A673 (cell line): ENCODE measurements at regions not wholly inside any gene's neighbourhood (a gene's known extent, or its start where the extent isn't known, plus 50 kb on each side); places are given as distances from the start of the nearest gene placed in this dataset.

Source experiments
- BruUV-seq: library from RNA; stranded (reverse); fragments of 400-500 nt; replicated peaks from 2 replicates; lab custom pipeline; 2021; lab: Mats Ljungman, UMichigan
- CTCF ChIA-PET: fragments of 300-600 bp; sonication (Branson Sonifier 250); formaldehyde crosslinking; loops from one replicate; lab custom pipeline; 2022; ENCODE audit warnings: antibody characterized with exemption; lab: Charles Lee
- POLR2A ChIA-PET: fragments of 300-600 bp; sonication (Branson Sonifier 250); formaldehyde crosslinking; loops from one replicate; lab custom pipeline; 2022; ENCODE audit warnings: antibody characterized with exemption; ENCODE audit not compliant: low non-redundant PET; lab: Charles Lee
- DNase-seq: peaks from one replicate; pipeline ENCODE4 v3.0.0-alpha.2; 2015; ENCODE audit warnings: low spot score
- H3K27ac ChIP-seq: fragments of 200-600 bp; sonication (generic); 2 replicates; pipeline ENCODE4 v1.5.1; 2016; ENCODE audit warnings: mixed run types, low read depth, mild to moderate bottlenecking, mixed read lengths, antibody characterized with exemption, low read length; ENCODE audit not compliant: poor library complexity, severe bottlenecking
- H3K27me3 ChIP-seq: fragments of 200-600 bp; sonication (generic); replicated peaks from 2 replicates; pipeline ENCODE4 v1.6.1; 2017; ENCODE audit warnings: mixed run types, low read depth, mild to moderate bottlenecking, mixed read lengths, antibody characterized with exemption, low read length; ENCODE audit not compliant: insufficient read depth, poor library complexity
- H3K36me3 ChIP-seq: fragments of 200-600 bp; sonication (generic); 2 replicates; pipeline ENCODE4 v1.6.1; 2016; ENCODE audit warnings: mixed run types, mild to moderate bottlenecking, mixed read lengths, antibody characterized with exemption, low read length; ENCODE audit not compliant: insufficient read depth, poor library complexity, severe bottlenecking
- H3K4me1 ChIP-seq: fragments of 200-600 bp; sonication (generic); 2 replicates; pipeline ENCODE4 v1.6.1; 2017; ENCODE audit warnings: mixed run types, mild to moderate bottlenecking, mixed read lengths, antibody characterized with exemption, low read length; ENCODE audit not compliant: insufficient read depth, poor library complexity, severe bottlenecking
- H3K4me3 ChIP-seq: fragments of 200-600 bp; sonication (generic); 2 replicates; pipeline ENCODE4 v1.5.1; 2016; ENCODE audit warnings: low read depth, mixed run types, mild to moderate bottlenecking, mixed read lengths, low read length; ENCODE audit not compliant: poor library complexity, severe bottlenecking
- H3K9me3 ChIP-seq: fragments of 200-600 bp; sonication (generic); 2 replicates; pipeline ENCODE4 v1.6.1; 2016; ENCODE audit warnings: mixed run types, low read depth, mild to moderate bottlenecking, mixed read lengths, antibody characterized with exemption, low read length; ENCODE audit not compliant: poor library complexity, severe bottlenecking
- EZH2 ChIP-seq: fragments of 200-600 bp; sonication (generic); IDR thresholded peaks from 2 replicates; pipeline ENCODE4 v1.6.1; 2017; ENCODE audit warnings: borderline replicate concordance, low read depth, mild to moderate bottlenecking, mixed read lengths, antibody characterized with exemption, low read length; ENCODE audit not compliant: poor library complexity, severe bottlenecking
- intact Hi-C: fragments of 100-400 bp; cut with micrococcal nuclease; formaldehyde crosslinking; loops from one replicate; pipeline ENCODE4 v1.10.0; 2022; ENCODE audit not compliant: unreplicated experiment
- TF ChIP-seq, protein P1 (sequence below): fragments of 300-800, 200-600 bp; sonication (generic); conservative IDR thresholded peaks from 2 replicates; pipeline ENCODE4 v1.5.1; 2017; ENCODE audit warnings: low read depth, mild to moderate bottlenecking, antibody characterized with exemption, low read length, moderate library complexity, mixed read lengths

- POLR2A ChIA-PET = no interaction called here
- no peaks in the 10 kb centered on the region for H3K4me1 ChIP-seq
- no peak overlapping the region for H3K27ac ChIP-seq
- H3K27me3 ChIP-seq = no peaks in the 10 kb centered on the region
- CTCF ChIA-PET = no interaction called here
- no peaks in the 10 kb centered on the region for H3K9me3 ChIP-seq
- no peak overlapping the region for H3K4me3 ChIP-seq
- no peaks in the 10 kb centered on the region for H3K36me3 ChIP-seq
- intact Hi-C loops = no loop called here
- BruUV-seq = no TSS peak
- DNase-seq = no peak
- TF ChIP-seq EZH2 = no peak
- TF ChIP-seq, protein P1, sequence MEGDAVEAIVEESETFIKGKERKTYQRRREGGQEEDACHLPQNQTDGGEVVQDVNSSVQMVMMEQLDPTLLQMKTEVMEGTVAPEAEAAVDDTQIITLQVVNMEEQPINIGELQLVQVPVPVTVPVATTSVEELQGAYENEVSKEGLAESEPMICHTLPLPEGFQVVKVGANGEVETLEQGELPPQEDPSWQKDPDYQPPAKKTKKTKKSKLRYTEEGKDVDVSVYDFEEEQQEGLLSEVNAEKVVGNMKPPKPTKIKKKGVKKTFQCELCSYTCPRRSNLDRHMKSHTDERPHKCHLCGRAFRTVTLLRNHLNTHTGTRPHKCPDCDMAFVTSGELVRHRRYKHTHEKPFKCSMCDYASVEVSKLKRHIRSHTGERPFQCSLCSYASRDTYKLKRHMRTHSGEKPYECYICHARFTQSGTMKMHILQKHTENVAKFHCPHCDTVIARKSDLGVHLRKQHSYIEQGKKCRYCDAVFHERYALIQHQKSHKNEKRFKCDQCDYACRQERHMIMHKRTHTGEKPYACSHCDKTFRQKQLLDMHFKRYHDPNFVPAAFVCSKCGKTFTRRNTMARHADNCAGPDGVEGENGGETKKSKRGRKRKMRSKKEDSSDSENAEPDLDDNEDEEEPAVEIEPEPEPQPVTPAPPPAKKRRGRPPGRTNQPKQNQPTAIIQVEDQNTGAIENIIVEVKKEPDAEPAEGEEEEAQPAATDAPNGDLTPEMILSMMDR = no peak
These were observed 677.9 kb downstream of the DTWD2 start for GRCh38 chr5:118310401-118310800.

GRCh38 chr5:118303296-118303695, 685.1 kb downstream of the DTWD2 start:
- H3K9me3 ChIP-seq = no peaks in the 10 kb centered on the region
- no peak for DNase-seq
- H3K36me3 ChIP-seq = no peaks in the 10 kb centered on the region
- POLR2A ChIA-PET = no interaction called here
- no peak overlapping the region for H3K4me3 ChIP-seq
- no peak overlapping the region for H3K27ac ChIP-seq
- intact Hi-C loops = no loop called here
- CTCF ChIA-PET = no interaction called here
- TF ChIP-seq, protein P1 = no peak
- no peak for TF ChIP-seq EZH2
- BruUV-seq = no TSS peak
- no peaks in the 10 kb centered on the region for H3K27me3 ChIP-seq
- H3K4me1 ChIP-seq = no peaks in the 10 kb centered on the region

DNA sequence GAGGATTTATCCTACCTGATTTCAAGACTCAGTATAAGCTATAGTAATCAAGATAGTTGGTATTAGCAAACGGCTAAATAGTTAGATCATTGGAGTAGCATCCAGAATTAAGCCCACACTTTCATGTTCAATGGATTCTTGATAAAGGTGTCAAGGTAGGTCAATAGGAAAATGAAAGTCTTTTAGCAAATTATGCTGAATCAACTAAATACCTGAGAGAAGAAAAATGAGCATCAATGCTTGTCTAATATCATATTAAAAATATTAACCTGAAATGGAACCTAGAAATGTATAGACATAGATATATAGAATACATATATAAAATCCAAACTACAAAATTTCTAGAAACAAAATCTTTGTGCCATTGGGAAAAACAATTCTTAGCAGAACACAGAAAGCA, 685.6 kb downstream of the DTWD2 start:
- Histone ChIP-seq H3K4me3 (no peak overlapping the region), H3K36me3 (no peaks in the 10 kb centered on the region), H3K27ac (no peak overlapping the region), H3K27me3 (no peaks in the 10 kb centered on the region), H3K9me3 (no peaks in the 10 kb centered on the region), H3K4me1 (no peaks in the 10 kb centered on the region)
- no peak for DNase-seq
- intact Hi-C loops = no loop called here
- no TSS peak for BruUV-seq
- ChIA-PET POLR2A (no interaction called here), CTCF (no interaction called here)
- TF ChIP-seq, protein P1 = no peak
- no peak for TF ChIP-seq EZH2
